NCI-H1436 (cell line): ENCODE measurements at regions not wholly inside any gene's neighbourhood (a gene's known extent, or its start where the extent isn't known, plus 50 kb on each side); places are given as distances from the start of the nearest gene placed in this dataset.
"Not testable (repeated sequence)": the region's sequence is repeated elsewhere in the genome, so short reads cannot be mapped to it uniquely, and the experiment has no call there.

ENCODE experiments used
- DNase-seq: peaks from one replicate; lab custom pipeline; 2025; lab: John Stamatoyannopoulos, UW

GRCh38 chr14:58752771-58753201 lies 115.0 kb downstream of the DACT1 start:
- no peak for DNase-seq

- DNase-seq: peak; percentile 2
Measured at GRCh38 chr14:58755031-58755925, 117.5 kb downstream of the DACT1 start.

- DNase-seq: no peak
Measured at GRCh38 chr14:58760121-58760520, 122.4 kb downstream of the DACT1 start.

- no peak for DNase-seq
Measured at GRCh38 chr14:58762629-58763028, 124.9 kb downstream of the DACT1 start.

- no peak for DNase-seq
Measured at GRCh38 chr14:58763210-58763609, 125.4 kb downstream of the DACT1 start.

- no peak for DNase-seq
Measured at GRCh38 chr14:58765418-58765831, 127.7 kb downstream of the DACT1 start.

- no peak for DNase-seq
Measured at GRCh38 chr14:58765843-58766242, 128.1 kb downstream of the DACT1 start.

GRCh38 chr14:58769011-58769643 lies 131.4 kb downstream of the DACT1 start:
- DNase-seq: no peak

- DNase-seq: no peak
Measured at GRCh38 chr14:58769771-58770170, 132.0 kb downstream of the DACT1 start.

- DNase-seq: no peak
Measured at GRCh38 chr14:58770491-58770982, 132.8 kb downstream of the DACT1 start.

GRCh38 chr14:58771016-58771415 lies 133.3 kb downstream of the DACT1 start:
- DNase-seq: no peak

GRCh38 chr14:58772116-58772515 lies 134.4 kb downstream of the DACT1 start:
- peak; percentile 63 for DNase-seq

GRCh38 chr14:58772794-58773620 lies 135.2 kb downstream of the DACT1 start:
- DNase-seq: peak; percentile 13

GRCh38 chr14:58774531-58774930 lies 136.8 kb downstream of the DACT1 start:
- no peak for DNase-seq

- DNase-seq: not testable (repeated sequence)
Measured at GRCh38 chr14:58775130-58775529, 137.4 kb downstream of the DACT1 start.

- DNase-seq: no peak
Measured at GRCh38 chr14:58776516-58776915, 138.8 kb downstream of the DACT1 start.

GRCh38 chr14:58777541-58777979 lies 139.8 kb downstream of the DACT1 start:
- no peak for DNase-seq

- DNase-seq: no peak
Measured at GRCh38 chr14:58778202-58778601, 140.4 kb downstream of the DACT1 start.

GRCh38 chr14:58779376-58779775 lies 141.6 kb downstream of the DACT1 start:
- DNase-seq: no peak

GRCh38 chr14:58780185-58780584 lies 142.4 kb downstream of the DACT1 start:
- no peak for DNase-seq

- DNase-seq: no peak
Measured at GRCh38 chr14:58780605-58781004, 142.8 kb downstream of the DACT1 start.

GRCh38 chr14:58782011-58782410 lies 144.2 kb downstream of the DACT1 start:
- DNase-seq: peak; percentile 13
